ENCODE measurements at regions not wholly inside any gene's neighbourhood (a gene's known extent, or its start where the extent isn't known, plus 50 kb on each side); places are given as distances from the start of the nearest gene placed in this dataset.

DNA sequence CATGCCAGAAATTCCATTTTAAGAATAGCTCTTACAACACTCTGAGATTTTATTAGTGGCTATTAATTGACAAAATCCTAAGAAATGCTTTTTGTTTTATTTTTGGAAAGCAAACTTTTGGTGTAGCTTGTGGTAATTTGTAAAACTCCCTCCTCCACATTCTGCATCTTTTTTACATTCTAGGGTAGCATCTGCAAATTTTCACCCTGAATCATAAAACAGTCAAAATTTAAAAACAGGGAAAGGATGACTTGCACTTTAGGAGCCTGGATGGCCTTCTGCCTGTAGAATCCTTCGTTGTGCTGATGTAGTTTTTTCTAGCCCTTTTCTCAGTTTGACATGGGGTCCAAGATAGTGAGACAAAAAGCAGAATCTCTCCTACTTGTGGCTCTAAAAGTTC is 316.1 kb downstream of the ADRA2A start:
- no peak for DNase-seq (ENCODE audit: low read depth)

DNA sequence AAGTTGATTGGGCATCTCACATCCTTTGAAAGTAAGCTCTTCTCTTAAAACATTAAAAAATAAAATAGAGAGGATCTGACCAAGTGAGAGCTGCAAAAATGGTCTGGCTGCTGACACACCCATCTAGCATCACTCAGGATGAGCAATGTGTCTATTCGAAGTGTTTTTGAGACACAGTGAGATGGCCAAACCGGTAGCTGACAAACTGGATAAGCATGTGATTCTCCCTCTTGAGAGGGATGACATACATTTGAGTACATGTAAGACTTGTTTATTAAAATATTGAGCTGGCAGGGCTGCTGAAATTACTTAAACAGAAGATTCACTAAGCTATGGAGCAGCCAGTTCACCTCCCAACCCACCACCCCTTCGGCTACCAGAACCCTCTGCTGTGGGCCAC is 333.9 kb downstream of the ADRA2A start:
- DNase-seq (ENCODE audit: low read depth), result peak; percentile 6
- no peak overlapping the region for H3K4me3 ChIP-seq (ENCODE audit: low read depth, low read length)

More for the DNA sequence above, 316.1 kb downstream of the ADRA2A start:
- no peak overlapping the region for H3K4me3 ChIP-seq (ENCODE audit: low read depth, low read length)

DNA sequence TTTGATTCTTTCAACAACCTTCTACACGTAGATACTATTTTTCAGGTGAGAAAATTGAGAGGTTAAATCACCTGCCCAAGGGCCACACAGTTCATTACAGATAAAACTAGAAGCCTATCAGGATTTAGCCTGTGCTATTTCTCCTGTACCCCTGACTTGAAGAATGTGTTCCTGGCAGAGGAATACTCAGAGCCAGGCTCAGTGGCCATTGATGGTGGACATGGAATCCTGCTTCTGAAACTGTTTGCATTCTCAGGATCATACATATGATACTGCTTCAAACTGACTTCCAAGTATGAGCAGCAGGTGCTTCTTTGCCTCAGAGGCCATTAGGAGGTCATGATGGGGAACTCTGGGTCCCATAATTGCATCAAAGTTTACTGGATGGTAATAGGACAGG is 348.6 kb downstream of the ADRA2A start:
- no peak for DNase-seq (ENCODE audit: low read depth)
- no peak overlapping the region for H3K4me3 ChIP-seq (ENCODE audit: low read depth, low read length)

DNA sequence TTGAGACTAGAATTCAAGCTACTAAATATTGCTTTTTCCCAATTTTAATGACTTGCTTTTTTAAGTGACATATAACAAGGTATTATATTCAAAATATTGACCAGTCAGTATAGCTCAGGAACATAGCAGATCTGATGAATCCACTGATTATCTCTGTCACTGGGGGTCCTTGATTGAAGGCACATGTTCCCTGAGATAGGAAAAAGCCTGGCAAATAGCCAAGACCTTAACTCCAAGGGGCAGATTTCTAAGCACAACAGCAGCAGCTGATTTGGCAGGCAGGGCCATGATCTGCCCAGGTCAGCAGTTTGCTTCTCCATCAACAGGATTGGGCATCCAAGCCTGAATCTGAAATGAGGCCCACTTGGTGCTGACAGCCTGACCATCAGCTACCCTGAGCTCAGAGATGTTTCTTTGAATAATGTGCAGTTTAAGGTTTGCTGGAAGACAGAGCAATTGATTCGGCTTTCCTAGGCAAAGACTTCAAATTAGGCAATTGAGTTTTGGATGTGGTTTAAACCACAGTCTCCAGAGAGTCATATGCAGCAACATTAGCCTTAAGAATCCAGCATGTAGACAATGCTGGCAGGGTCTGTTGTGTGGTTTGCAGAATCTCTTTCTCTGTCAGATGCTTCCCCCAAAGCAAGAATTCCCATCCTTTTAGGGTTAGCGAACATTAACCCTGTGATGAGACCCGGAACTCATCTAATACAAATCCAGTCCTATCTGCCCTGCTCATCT is 352.6 kb downstream of the ADRA2A start:
- H3K4me3 ChIP-seq (ENCODE audit: low read depth, low read length), result no peak overlapping the region
- DNase-seq (ENCODE audit: low read depth), result peak; percentile 8

DNA sequence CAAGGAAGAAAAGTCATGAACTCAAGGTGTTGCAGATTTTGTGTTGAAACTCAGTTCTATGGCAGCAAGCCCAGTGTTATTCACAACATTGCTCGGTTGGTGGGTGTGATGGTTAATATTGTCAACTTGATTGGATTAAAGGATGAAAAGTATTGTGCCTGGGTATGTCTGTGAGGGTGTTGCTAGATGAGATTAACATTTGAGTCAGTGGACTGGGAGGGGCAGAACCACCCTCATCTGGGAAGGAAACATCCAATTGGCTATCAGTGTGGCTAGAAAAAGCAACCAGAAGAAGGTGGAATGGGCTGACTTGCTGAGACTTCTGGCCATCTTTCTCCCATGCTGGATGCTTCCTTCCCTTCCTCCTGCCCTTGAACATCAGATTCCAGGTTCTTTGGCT is 353.2 kb downstream of the ADRA2A start:
- no peak for DNase-seq (ENCODE audit: low read depth)
- H3K4me3 ChIP-seq (ENCODE audit: low read depth, low read length), result no peak overlapping the region

GRCh38 chr10:111432588-111432987 is 355.8 kb downstream of the ADRA2A start:
- H3K4me3 ChIP-seq (ENCODE audit: low read depth, low read length), result no peak overlapping the region
- DNase-seq (ENCODE audit: low read depth), result no peak

- no peak for DNase-seq (ENCODE audit: low read depth)
- no peak overlapping the region for H3K4me3 ChIP-seq (ENCODE audit: low read depth, low read length)
Observed at GRCh38 chr10:111435871-111436270, 359.0 kb downstream of the ADRA2A start.

DNA sequence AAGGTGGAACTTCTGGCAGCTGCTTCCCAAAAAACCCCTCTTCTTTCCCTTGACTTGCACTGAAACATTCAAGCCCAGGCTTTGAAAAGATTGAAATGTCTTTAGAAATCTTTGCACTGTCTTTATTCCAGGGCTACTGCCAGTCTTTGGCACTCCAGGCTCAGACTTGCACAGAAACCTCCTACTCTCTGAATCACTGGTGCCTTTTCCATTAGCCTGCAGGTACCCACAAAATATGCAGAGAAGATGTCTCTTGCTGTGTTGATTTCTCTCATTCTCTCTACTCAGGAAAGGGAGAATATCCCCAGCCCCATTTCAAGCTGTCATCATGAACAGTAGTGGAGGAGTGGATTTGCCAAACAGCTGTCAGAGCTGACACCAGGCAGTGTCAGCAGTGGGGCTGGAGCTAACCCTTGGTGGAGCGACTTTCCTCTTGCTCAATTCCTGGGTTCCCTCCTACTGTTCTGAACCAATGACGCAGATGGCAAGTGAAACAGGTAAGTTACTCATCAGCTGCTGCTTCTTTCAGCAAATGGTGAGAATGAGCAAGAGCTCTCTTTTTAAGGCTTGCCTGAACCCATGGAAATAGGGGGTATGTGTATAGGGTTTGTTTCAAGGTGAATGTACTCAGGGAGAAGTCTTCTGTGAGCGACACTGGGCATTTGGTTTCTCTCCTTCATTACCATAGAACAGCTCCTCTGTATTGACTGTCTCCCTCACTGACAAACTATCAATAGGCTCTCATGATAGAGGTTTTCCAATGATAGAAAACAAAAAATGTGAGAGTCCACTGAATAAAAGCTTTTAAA is 362.4 kb downstream of the ADRA2A start:
- H3K4me3 ChIP-seq (ENCODE audit: low read depth, low read length), result no peak overlapping the region
- DNase-seq (ENCODE audit: low read depth), result no peak

- H3K4me3 ChIP-seq (ENCODE audit: low read depth, low read length), result no peak overlapping the region
- no peak for DNase-seq (ENCODE audit: low read depth)
Observed at GRCh38 chr10:111440501-111440900, 363.7 kb downstream of the ADRA2A start.

DNA sequence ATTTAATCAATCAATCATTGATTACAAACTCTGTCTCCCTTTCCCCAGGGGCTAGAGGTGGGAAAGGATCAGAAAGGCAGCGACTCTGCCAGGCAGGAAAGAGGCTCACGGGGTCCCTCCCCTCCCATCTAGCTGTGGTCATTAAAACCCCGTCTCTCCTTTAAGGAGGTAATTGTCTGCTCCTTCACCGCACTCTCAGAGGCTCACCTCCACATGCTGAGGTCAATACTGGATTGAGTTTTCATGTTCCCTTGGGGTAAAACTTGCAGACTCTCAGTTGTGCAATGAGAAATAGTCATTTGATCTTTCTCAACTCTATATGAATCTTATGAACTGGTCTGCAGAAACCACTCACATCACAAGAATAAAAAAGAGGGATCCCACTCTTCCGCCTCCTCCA is 368.8 kb downstream of the ADRA2A start:
- DNase-seq (ENCODE audit: low read depth), result no peak
- no peak overlapping the region for H3K4me3 ChIP-seq (ENCODE audit: low read depth, low read length)

DNA sequence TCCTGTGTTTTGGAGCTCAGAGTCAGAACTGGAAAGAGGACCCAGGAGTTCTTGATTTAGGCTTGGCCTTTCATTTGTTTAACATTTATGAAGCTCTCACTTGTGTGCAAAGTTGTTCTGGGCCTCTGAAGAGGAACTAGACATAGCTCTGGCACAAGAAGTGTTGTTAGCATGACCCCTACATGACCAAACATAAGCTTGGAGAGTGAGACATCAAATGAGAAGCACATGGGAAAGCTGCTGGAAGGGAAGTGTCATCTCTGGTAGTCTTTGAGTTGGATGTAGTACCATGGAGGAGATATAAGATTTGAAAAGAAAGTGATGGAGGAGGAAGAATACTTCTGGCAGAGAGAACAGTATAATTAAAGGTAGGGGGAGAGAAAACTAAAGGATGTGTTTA is 370.1 kb downstream of the ADRA2A start:
- H3K4me3 ChIP-seq (ENCODE audit: low read depth, low read length), result no peak overlapping the region
- DNase-seq (ENCODE audit: low read depth), result no peak

DNA sequence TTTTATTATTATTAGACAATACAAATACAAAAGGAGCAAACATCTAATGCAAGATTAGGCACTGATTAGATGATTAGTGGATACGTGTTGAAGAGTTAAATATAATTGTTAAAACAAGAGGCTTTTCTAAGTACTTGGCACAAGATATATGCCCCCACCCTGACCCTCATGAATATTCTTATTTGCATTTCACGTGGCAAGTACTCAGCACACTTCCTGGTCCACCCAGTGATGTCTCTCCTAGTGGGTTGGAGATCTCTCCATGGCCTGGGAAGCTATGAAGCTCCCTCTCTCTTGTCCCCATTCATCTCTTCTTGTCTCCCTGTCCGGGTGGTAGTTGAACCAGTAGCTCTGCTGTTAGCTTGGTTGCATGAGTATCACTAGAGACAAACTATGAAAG is 375.3 kb downstream of the ADRA2A start:
- no peak for DNase-seq (ENCODE audit: low read depth)
- H3K4me3 ChIP-seq (ENCODE audit: low read depth, low read length), result no peak overlapping the region

DNA sequence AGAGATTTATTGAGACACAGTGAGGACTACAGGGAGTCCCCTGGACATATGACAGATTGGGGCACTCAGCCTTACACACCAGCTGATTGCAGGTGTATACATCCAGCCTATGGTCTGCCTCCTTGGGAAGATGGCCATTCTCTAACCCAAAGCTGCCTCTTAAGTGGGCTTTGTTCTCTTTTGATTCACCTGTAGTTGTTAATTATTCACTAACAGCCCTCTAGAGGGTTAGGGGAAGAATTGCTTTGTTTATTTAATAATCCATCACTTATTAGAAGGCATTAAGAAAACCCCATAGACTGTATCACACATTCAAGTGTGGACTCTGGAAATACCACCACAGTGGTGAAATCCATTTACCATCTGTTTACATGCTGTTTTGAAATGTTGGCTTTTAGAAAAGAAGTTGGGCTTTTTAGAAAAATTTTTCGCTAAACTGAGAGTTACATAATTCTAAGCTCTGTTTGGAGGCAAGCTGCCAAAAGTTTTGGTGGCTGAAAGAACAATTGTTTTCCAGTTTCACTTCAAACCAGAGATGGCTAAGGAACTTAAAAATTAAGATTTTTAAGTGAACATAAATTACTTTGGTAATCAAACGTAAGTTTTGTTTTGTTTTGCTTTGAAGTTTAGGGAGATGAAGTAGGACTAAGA is 379.1 kb downstream of the ADRA2A start:
- no peak for DNase-seq (ENCODE audit: low read depth)
- no peak overlapping the region for H3K4me3 ChIP-seq (ENCODE audit: low read depth, low read length)

DNA sequence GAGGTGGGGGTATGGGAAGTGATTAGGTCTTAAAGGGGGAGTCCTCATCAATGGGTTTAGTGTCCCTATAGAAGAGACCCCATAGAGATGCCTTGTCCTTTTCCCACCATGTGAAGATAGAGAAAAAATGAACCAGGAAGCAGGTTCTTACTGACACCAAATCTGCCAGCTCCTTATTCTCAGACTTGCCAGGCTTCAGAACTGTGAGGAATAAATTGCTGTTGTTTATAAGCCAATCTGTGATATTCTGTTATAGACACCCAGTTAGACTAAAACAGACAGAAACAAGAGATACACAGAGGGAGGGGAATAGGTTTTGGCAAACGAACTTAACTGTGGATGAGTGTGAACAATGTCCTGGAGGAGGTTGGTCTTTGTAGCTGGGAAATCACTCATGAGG is 381.4 kb downstream of the ADRA2A start:
- H3K4me3 ChIP-seq (ENCODE audit: low read depth, low read length), result no peak overlapping the region
- DNase-seq (ENCODE audit: low read depth), result no peak

DNA sequence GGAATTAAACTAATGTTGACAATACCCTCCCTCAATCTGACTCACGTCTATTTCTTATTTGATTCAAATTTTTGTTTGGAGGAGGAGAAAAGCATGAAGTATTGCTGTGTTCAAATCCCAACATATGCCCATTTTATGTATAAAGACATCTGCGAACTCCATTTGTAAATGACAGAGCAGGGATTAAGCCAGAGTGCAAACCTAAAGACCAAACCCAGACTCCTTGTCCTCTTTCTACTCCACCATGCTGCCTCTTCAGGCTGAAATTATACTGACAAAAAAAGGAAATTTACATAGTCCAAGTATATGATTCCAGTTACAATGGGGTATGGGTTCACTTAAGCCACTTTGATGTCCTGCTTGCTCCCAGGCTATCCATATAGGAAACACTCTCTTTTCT is 383.1 kb downstream of the ADRA2A start:
- H3K4me3 ChIP-seq (ENCODE audit: low read depth, low read length), result no peak overlapping the region
- no peak for DNase-seq (ENCODE audit: low read depth)

- DNase-seq (ENCODE audit: low read depth), result no peak
- no peak overlapping the region for H3K4me3 ChIP-seq (ENCODE audit: low read depth, low read length)
Observed at GRCh38 chr10:111472445-111472844, 395.6 kb downstream of the ADRA2A start.

DNA sequence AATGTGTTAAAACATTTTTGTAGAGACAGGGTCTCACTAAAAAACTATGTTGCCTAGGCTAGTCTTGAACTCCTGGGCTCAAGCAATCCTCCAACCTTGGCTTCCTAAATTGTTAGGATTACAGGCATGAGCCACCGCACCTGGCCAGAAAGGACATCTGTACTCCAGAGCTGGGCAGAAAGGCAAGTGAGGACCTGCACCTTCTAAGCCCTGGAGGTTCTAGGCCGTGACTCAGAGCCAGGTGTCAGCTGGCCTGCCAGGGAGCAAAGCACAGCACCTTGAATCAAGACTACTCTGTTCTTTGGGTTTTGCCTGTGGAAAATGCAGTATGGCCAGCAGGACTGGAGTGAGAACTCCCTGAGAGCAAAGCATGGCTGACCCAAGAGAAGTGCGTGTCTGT is 396.5 kb downstream of the ADRA2A start:
- H3K4me3 ChIP-seq (ENCODE audit: low read depth, low read length), result no peak overlapping the region
- no peak for DNase-seq (ENCODE audit: low read depth)

GRCh38 chr10:111474786-111475185 is 398.0 kb downstream of the ADRA2A start:
- no peak overlapping the region for H3K4me3 ChIP-seq (ENCODE audit: low read depth, low read length)
- no peak for DNase-seq (ENCODE audit: low read depth)

GRCh38 chr10:111475720-111476119 is 398.9 kb downstream of the ADRA2A start:
- no peak overlapping the region for H3K4me3 ChIP-seq (ENCODE audit: low read depth, low read length)
- no peak for DNase-seq (ENCODE audit: low read depth)

DNA sequence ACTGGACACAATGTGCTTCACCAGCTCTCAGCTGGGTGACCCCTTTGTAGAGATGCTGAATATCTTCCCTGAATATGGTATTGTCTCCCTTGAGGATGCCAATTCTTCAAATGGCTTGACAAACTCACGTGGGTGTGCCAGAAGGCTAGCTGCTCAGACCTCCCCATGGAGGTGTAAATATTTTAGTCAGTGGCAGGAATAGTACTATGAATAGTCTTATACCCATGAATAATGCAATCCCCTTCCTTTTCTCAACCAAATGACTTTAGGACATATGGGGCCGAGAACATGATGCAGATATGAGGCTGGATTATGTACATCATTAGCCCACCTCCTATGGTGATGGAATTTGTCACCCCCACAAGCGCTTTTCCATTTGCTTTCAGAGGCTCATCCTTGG is 401.8 kb downstream of the ADRA2A start:
- no peak for DNase-seq (ENCODE audit: low read depth)

GRCh38 chr10:111479966-111480365 is 403.1 kb downstream of the ADRA2A start:
- no peak for DNase-seq (ENCODE audit: low read depth)

More for the DNA sequence above, 401.8 kb downstream of the ADRA2A start:
- H3K4me3 ChIP-seq (ENCODE audit: low read depth, low read length), result no peak overlapping the region

More at GRCh38 chr10:111479966-111480365, 403.1 kb downstream of the ADRA2A start:
- H3K4me3 ChIP-seq (ENCODE audit: low read depth, low read length), result no peak overlapping the region
